Iris pigment epithelial cell (primary cell): ENCODE measurements at regions not wholly inside any gene's neighbourhood (a gene's known extent, or its start where the extent isn't known, plus 50 kb on each side); places are given as distances from the start of the nearest gene placed in this dataset.
"Not testable (repeated sequence)": the region's sequence is repeated elsewhere in the genome, so short reads cannot be mapped to it uniquely, and the experiment has no call there.

ENCODE experiments used
- DNase-seq: peaks from one replicate; pipeline ENCODE4 v3.0.0-alpha.2; 2011; ENCODE audit warnings: low read depth

DNA sequence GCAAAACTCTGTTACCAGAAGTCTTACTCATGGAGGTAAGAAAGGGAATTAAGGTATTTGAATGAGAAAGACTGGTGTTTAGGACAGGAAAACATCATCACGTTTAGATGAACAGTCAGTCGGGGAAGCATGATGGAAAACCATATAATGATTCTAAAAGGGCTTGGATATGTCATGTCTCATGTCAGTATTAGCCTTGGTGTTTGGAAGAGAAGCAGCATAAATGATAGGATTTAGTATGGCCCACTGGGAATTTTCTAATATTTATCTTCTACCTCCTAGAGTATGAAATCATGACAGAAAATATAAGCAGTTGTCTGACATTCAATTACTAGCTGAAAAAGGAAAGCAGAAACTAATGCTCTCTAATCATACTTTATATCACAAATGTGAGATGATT lies 1643.6 kb upstream of the CELF4 start:
- no peak for DNase-seq

GRCh38 chr18:39208729-39209128 lies 1643.1 kb upstream of the CELF4 start:
- no peak for DNase-seq

- no peak for DNase-seq
These were observed 1642.6 kb upstream of the CELF4 start for GRCh38 chr18:39208190-39208589.

GRCh38 chr18:39206398-39207103 lies 1641.0 kb upstream of the CELF4 start:
- not testable (repeated sequence) for DNase-seq

DNA sequence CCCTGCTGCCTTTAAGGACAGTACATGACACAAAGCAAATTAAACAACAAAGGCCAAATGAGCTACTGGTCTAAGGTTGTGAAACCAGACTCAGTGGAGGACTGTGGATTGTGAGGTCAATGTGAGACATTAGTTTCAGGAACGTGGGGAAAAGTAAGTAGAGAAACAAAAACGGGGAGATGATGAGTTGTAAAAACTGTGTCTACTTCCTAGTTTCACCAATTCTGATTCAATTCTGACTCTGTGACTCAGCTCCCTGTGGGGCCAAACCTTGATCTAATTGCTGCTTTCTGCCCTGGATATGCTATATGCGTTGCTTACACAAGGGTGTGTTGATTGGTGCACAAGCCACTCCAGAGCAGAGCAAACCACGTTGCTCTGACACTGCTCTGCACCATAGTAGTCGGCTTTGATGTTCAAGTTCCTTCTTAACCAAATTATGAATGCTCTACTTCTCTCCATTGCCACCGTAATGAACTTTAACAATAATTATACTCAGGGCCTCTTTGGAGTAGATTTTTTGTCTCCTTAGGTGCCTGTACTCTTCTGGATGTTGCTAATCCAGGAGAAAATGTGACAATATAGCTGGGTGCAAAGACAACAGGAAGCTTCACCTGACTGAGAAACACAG lies 1640.1 kb upstream of the CELF4 start:
- peak; percentile 7 for DNase-seq

DNA sequence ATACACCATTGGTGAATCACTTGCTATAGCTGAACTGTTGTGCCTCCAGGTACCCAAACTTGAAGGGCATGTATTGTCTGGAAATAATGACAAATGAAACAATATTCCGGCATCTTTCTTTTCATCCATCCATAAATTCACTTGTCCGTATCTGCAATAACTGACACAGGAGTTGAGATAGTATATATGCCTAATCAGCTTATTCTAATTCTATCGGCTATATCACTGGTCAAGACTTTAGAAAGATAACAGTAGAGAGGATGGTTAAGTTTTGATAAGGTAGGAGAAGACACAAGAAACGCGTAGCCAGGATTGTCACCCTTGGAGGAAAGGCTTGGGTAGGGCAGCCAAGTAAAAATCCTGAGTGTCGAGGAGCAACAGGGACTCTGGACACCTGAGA lies 1634.6 kb upstream of the CELF4 start:
- no peak for DNase-seq

- DNase-seq, result no peak
These were observed 1633.7 kb upstream of the CELF4 start for GRCh38 chr18:39199231-39199855.

- DNase-seq, result peak; percentile 40
These were observed 1632.8 kb upstream of the CELF4 start for GRCh38 chr18:39198376-39198775.

DNA sequence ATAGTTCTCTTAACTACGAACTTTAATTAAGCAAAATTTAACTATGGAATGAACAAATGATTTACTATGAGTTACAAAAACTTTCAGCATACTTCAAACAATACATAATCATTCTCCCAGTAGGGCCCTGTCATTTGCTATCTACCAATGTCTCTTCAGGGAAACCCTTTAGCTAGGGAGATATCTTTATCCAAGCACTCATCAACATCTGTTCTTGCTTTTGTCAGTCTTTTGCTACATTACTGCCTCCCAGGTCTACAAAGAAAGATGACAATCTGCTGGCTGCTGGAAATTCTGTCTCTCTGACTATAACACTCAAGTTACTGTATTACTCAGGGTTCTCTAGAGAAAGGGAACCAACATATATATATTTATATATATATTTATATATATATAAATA lies 1626.3 kb upstream of the CELF4 start:
- no peak for DNase-seq

DNA sequence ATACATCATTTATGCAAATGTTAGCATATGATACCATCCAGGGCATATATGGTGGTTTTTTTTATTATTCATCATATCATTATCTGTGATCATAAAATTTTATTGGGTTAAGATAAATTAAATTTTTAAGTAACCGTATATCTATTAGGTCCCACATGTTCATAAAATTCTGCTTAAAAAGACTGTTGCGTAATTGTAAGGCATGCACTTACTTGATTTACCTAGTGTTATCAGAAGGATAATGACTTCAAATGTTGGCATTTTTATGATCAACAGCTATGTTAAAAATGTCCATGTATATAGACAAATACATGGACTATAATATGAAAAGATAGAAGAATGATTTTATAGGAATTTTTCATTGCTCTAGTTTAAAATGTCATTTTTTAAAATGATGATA lies 1625.5 kb upstream of the CELF4 start:
- DNase-seq, result no peak

DNA sequence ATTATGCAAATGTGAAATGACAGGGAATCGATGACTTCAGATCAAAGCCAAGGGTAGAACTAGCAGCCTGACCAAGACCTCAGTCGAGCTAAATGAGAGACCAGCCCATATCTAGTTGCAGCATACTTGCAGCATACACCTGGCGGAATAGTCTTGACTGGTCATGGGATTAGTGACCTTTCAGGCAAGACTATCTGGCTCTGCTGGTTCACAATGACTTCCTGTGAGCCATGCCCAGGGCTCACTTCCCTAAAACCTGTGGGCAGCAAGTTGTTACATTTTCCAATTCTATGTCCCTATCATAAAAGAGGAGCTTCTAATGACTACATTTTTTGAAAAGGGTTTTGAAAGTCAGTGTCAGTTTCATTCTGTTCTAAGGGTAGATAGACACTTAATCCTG lies 1624.9 kb upstream of the CELF4 start:
- DNase-seq, result no peak

- no peak for DNase-seq
These were observed 1622.7 kb upstream of the CELF4 start for GRCh38 chr18:39188278-39188677.

- no peak for DNase-seq
These were observed 1620.4 kb upstream of the CELF4 start for GRCh38 chr18:39186008-39186407.

GRCh38 chr18:39184176-39184575 lies 1618.6 kb upstream of the CELF4 start:
- no peak for DNase-seq

DNA sequence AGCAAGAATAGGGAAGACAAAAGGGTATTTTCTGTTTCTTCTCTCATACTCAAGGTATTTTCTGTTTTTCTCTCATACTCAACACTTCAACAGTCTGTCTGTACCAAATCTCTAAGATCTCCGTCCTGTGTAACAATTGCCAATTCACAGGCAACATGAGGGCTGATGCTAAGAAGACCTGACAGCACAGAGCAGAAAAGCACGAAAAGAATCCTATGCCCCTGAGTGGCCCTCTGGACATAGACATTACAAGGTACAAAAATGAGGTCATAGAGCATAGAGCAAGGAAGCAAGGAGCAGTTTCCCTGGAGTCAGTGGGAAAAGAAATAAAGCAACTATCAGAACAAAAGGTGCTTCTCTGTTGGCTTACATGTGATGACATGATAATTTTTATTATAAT lies 1612.6 kb upstream of the CELF4 start:
- DNase-seq, result no peak

DNA sequence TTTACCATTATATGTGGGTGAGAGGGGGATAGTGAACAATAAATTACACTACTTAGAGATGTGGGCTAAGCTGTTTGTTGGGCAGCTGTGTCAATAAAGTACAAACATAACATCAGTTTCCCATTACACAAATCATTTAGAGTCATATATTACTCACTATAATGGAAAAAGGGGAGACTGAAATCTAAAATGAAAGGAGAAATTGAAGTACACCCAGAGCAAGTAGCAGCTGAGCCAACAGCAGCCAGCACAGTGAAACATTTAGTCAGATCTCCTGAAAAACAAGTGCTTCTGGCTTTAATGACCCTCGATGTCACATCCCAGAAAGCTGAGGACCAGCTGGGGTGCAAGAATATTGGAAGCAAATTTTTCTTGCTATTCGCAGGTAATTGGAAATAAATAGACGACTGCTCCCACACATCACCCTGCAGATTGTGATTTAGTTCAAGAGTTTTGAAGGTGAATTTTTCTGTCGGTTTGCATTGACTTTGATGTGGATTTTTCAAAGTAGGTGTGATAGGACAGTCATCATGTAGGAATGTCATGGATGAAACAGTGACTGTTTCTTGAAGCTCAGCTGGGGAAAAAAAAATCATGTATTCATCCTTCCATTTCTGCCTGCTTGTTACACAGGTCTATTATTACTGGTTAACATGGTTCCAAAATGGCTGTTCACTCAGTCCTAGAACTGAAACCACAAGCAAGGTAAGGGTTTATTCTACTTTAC lies 1607.3 kb upstream of the CELF4 start:
- no peak for DNase-seq

- DNase-seq, result no peak
These were observed 1603.1 kb upstream of the CELF4 start for GRCh38 chr18:39168723-39169122.

GRCh38 chr18:39167990-39168389 lies 1602.4 kb upstream of the CELF4 start:
- DNase-seq, result no peak

- DNase-seq, result no peak
These were observed 1601.2 kb upstream of the CELF4 start for GRCh38 chr18:39166776-39167175.

- no peak for DNase-seq
These were observed 1596.6 kb upstream of the CELF4 start for GRCh38 chr18:39162013-39162827.

- no peak for DNase-seq
These were observed 1583.7 kb upstream of the CELF4 start for GRCh38 chr18:39149211-39149806.

- DNase-seq, result no peak
These were observed 1568.7 kb upstream of the CELF4 start for GRCh38 chr18:39134255-39134654.
